ENCODE measurements at regions not wholly inside any gene's neighbourhood (a gene's known extent, or its start where the extent isn't known, plus 50 kb on each side); places are given as distances from the start of the nearest gene placed in this dataset.
"Not testable (repeated sequence)": the region's sequence is repeated elsewhere in the genome, so short reads cannot be mapped to it uniquely, and the experiment has no call there.

GRCh38 chr7:65285241-65285640 lies 88.4 kb upstream of the ZNF92 start:
- H4K20me1 ChIP-seq (replicated peaks in 1 of 2; ENCODE audit: control insufficient read depth in 1 of 2, insufficient read depth in 2 of 2, low read length in 2 of 2); H2BK20ac ChIP-seq (ENCODE audit: low read length); POLR2A ChIA-PET (ENCODE audit: partially characterized antibody); DNase-seq (ENCODE audit: low read depth in 1 of 2, low spot score in 2 of 2); H2AK5ac ChIP-seq (ENCODE audit: low read depth, low read length); H3K56ac ChIP-seq (replicated peaks; ENCODE audit: insufficient read length, low read depth, low read length); H3K4me3 ChIP-seq (ENCODE audit: extremely low read depth in 1 of 4, insufficient read depth in 2 of 4, low read depth in 3 of 4, low read length in 4 of 4); H2AFZ ChIP-seq (ENCODE audit: low read length); H3K9ac ChIP-seq (replicated peaks in 1 of 4; ENCODE audit: extremely low read depth in 1 of 4, low read depth in 3 of 4, low read length in 3 of 4); H4K5ac ChIP-seq (ENCODE audit: insufficient read length, low read depth, low read length); H3K4me2 ChIP-seq (ENCODE audit: insufficient read depth in 1 of 2, low read depth in 2 of 2, low read length in 2 of 2); H3K79me2 ChIP-seq (ENCODE audit: control insufficient read depth in 1 of 2, insufficient read depth in 2 of 2, low read length in 2 of 2); H2BK120ac ChIP-seq (replicated peaks; ENCODE audit: low read depth, low read length); H3K4ac ChIP-seq (replicated peaks; ENCODE audit: insufficient read length, low read depth, low read length); H2BK12ac ChIP-seq (ENCODE audit: low read depth, low read length); H3K4me1 ChIP-seq (replicated peaks in 1 of 4; ENCODE audit: control insufficient read depth in 3 of 4, insufficient read depth in 4 of 4, low read length in 3 of 4); H3K23me2 ChIP-seq (ENCODE audit: low read depth, low read length); FAIRE-seq; H3K79me1 ChIP-seq (ENCODE audit: low read depth, low read length); H3K9me3 ChIP-seq (ENCODE audit: insufficient read depth in 2 of 2, low read depth in 1 of 2, low read length in 1 of 2); H3K23ac ChIP-seq (ENCODE audit: insufficient read length); H3K27me3 ChIP-seq (replicated peaks in 1 of 4; ENCODE audit: control insufficient read depth in 3 of 4, extremely low read depth in 1 of 4, insufficient read depth in 3 of 4, low read length in 3 of 4); H3K36me3 ChIP-seq (ENCODE audit: control insufficient read depth in 2 of 4, insufficient read depth in 4 of 4, low read length in 3 of 4); H3K27ac ChIP-seq (ENCODE audit: low read depth, low read length); H4K91ac ChIP-seq (replicated peaks; ENCODE audit: insufficient read length, low read length); H4K8ac ChIP-seq (ENCODE audit: extremely low read depth, insufficient read depth, low read length); H3K14ac ChIP-seq (ENCODE audit: insufficient read length); H3K18ac ChIP-seq (ENCODE audit: extremely low read depth, low read length); H2BK5ac ChIP-seq (ENCODE audit: low read depth, low read length); H2BK15ac ChIP-seq (ENCODE audit: low read length): not testable (repeated sequence)
- CTCF ChIA-PET (ENCODE audit: partially characterized antibody) = interaction anchor here (1.8 kb wide), 1 partner anchor 11 kb away, joined by 4 read pairs; no protein-coding TSS in a partner anchor
- 92% methylated on average over 2 of the region's 2 CpGs; no CpG with 5 or more reads in 1 of the 2 experiments for WGBS, 2 experiments (ENCODE audit: extremely low coverage in 1 of 2, insufficient coverage in 1 of 2, insufficient read length in 1 of 2, insufficient replicate concordance in 2 of 2, low coverage in 1 of 2, low lambda C conversion rate in 2 of 2, missing lambda C conversion rate in 1 of 2)
